PC-9 (cell line): ENCODE measurements at regions not wholly inside any gene's neighbourhood (a gene's known extent, or its start where the extent isn't known, plus 50 kb on each side); places are given as distances from the start of the nearest gene placed in this dataset.

Experiments used
- BruUV-seq: library from RNA; stranded (reverse); fragments of 400-500 nt; replicated peaks from 2 replicates; lab custom pipeline; 2021; lab: Mats Ljungman, UMichigan
- CTCF ChIA-PET: fragments of 300-600 bp; sonication (Branson Sonifier 250); formaldehyde crosslinking; loops from one replicate; lab custom pipeline; 2022; ENCODE audit warnings: antibody characterized with exemption; lab: Charles Lee
- POLR2A ChIA-PET: fragments of 300-600 bp; sonication (Branson Sonifier 250); formaldehyde crosslinking; loops from one replicate; lab custom pipeline; 2022; ENCODE audit warnings: antibody characterized with exemption; ENCODE audit not compliant: unreplicated experiment; lab: Charles Lee
- DNase-seq, 2 experiments: peaks; one replicate each; pipeline versions ENCODE4 v3.0.0 to v3.0.0-alpha.2; 2015 to 2022; ENCODE audit warnings: mixed read lengths in 1 of 2
- H2AFZ ChIP-seq: fragments of 200-600 bp; sonication (generic); 2 replicates; pipeline ENCODE4 v1.8.1; 2017; ENCODE audit warnings: antibody characterized with exemption
- H3F3A ChIP-seq: fragments of 200-600 bp; sonication (generic); 2 replicates; pipeline ENCODE4 v1.8.1; 2017; ENCODE audit warnings: antibody characterized with exemption, mild to moderate bottlenecking, low read depth; ENCODE audit not compliant: insufficient read depth
- H3K27ac ChIP-seq: fragments of 200-600 bp; sonication (generic); 2 replicates; pipeline ENCODE4 v1.6.1; 2016; ENCODE audit warnings: mixed run types
- H3K27me3 ChIP-seq: fragments of 200-600 bp; sonication (generic); 2 replicates; pipeline ENCODE4 v1.6.1; 2016; ENCODE audit warnings: low read depth, mixed run types; ENCODE audit not compliant: insufficient read depth
- H3K36me3 ChIP-seq: fragments of 200-600 bp; sonication (generic); 2 replicates; pipeline ENCODE4 v1.6.1; 2016; ENCODE audit warnings: low read depth, mixed run types
- H3K4me1 ChIP-seq: fragments of 200-600 bp; sonication (generic); replicated peaks from 2 replicates; pipeline ENCODE4 v1.6.1; 2016; ENCODE audit warnings: mixed run types; ENCODE audit not compliant: insufficient read depth
- H3K4me2 ChIP-seq: fragments of 200-600 bp; sonication (generic); 2 replicates; pipeline ENCODE4 v1.6.1; 2017; ENCODE audit warnings: mixed run types
- H3K4me3 ChIP-seq: fragments of 200-600 bp; sonication (generic); 2 replicates; pipeline ENCODE4 v1.6.1; 2016; ENCODE audit warnings: mixed run types
- H3K79me2 ChIP-seq: fragments of 200-600 bp; sonication (generic); 2 replicates; pipeline ENCODE4 v1.6.1; 2017; ENCODE audit warnings: low read depth, mixed run types
- H3K9me2 ChIP-seq: fragments of 200-600 bp; sonication (generic); 2 replicates; pipeline ENCODE4 v1.8.1; 2017; ENCODE audit warnings: mild to moderate bottlenecking; ENCODE audit not compliant: insufficient read depth
- H3K9me3 ChIP-seq: fragments of 200-600 bp; sonication (generic); 2 replicates; pipeline ENCODE4 v1.8.1; 2016; ENCODE audit warnings: low read depth; ENCODE audit not compliant: insufficient read depth
- H4K20me1 ChIP-seq: fragments of 200-600 bp; sonication (generic); 2 replicates; pipeline ENCODE4 v1.8.1; 2017; ENCODE audit not compliant: insufficient read depth
- CTCF ChIP-seq: fragments of 200-600 bp; sonication (generic); conservative IDR thresholded peaks from 2 replicates; pipeline ENCODE4 v1.6.1; 2017; ENCODE audit warnings: mixed run types, antibody characterized with exemption, mild to moderate bottlenecking, moderate library complexity
- EZH2 ChIP-seq: fragments of 200-600 bp; sonication (generic); IDR thresholded peaks from 2 replicates; pipeline ENCODE4 v1.8.0; 2017; ENCODE audit warnings: antibody characterized with exemption, low read depth
- intact Hi-C: fragments of 100-400 bp; cut with micrococcal nuclease; formaldehyde crosslinking; loops from one replicate; pipeline ENCODE4 v1.10.0; 2022; ENCODE audit not compliant: unreplicated experiment

- Histone ChIP-seq H3K27me3 (no peaks in the 10 kb centered on the region), H3K27ac (no peak overlapping the region), H3K4me1 (no peaks in the 10 kb centered on the region), H3K9me2 (no peaks in the 10 kb centered on the region), H4K20me1 (no peaks in the 10 kb centered on the region), H3K36me3 (no peaks in the 10 kb centered on the region), H3K4me2 (no peak overlapping the region), H3K9me3 (peaks cover 17% of the 10 kb centered on the region; the same call in 1 of the 2 replicates), H3K79me2 (no peaks in the 10 kb centered on the region), H3F3A (no peaks in the 10 kb centered on the region), H2AFZ (no peak overlapping the region), H3K4me3 (no peak overlapping the region)
- intact Hi-C loops: no loop called here
- TF ChIP-seq CTCF (no peak), EZH2 (no peak)
- ChIA-PET POLR2A (no interaction called here), CTCF (no interaction called here)
- no TSS peak for BruUV-seq
- no peak for DNase-seq
These were observed 612.9 kb upstream of the IGFBP3 start for GRCh38 chr7:46533946-46534345.

- Histone ChIP-seq H3K27ac (no peak overlapping the region), H3K36me3 (no peaks in the 10 kb centered on the region), H3K79me2 (no peaks in the 10 kb centered on the region), H3F3A (no peaks in the 10 kb centered on the region), H3K9me3 (peaks cover 13% of the 10 kb centered on the region; the same call in 1 of the 2 replicates), H2AFZ (no peak overlapping the region), H3K27me3 (no peaks in the 10 kb centered on the region), H3K9me2 (no peaks in the 10 kb centered on the region), H3K4me1 (no peaks in the 10 kb centered on the region), H3K4me2 (no peak overlapping the region), H3K4me3 (no peak overlapping the region), H4K20me1 (no peaks in the 10 kb centered on the region)
- no TSS peak for BruUV-seq
- POLR2A ChIA-PET: interaction anchor here (0.6 kb wide), 1 partner anchor 688 kb away, joined by 3 read pairs; no protein-coding TSS in a partner anchor
- CTCF ChIA-PET: no interaction called here
- intact Hi-C loops: no loop called here
- no peak for DNase-seq
- TF ChIP-seq EZH2: no peak
- no peak for TF ChIP-seq CTCF
These were observed 611.5 kb upstream of the IGFBP3 start for GRCh38 chr7:46532571-46532970.

- ChIA-PET POLR2A (no interaction called here), CTCF (no interaction called here)
- intact Hi-C loops: no loop called here
- DNase-seq: no peak
- H3K4me3 ChIP-seq: no peak overlapping the region
- no peaks in the 10 kb centered on the region for H3K79me2 ChIP-seq
- no peaks in the 10 kb centered on the region for H3F3A ChIP-seq
- TF ChIP-seq EZH2 (no peak), CTCF (no peak)
- no peak overlapping the region for H3K4me2 ChIP-seq
- no peaks in the 10 kb centered on the region for H3K27me3 ChIP-seq
- H2AFZ ChIP-seq: no peak overlapping the region
- H3K4me1 ChIP-seq: no peaks in the 10 kb centered on the region
- no peak overlapping the region for H3K27ac ChIP-seq
- no TSS peak for BruUV-seq
- H4K20me1 ChIP-seq: no peaks in the 10 kb centered on the region
- no peaks in the 10 kb centered on the region for H3K9me2 ChIP-seq
- H3K36me3 ChIP-seq: no peaks in the 10 kb centered on the region
- H3K9me3 ChIP-seq: peaks cover 8% of the 10 kb centered on the region; the same call in 1 of the 2 replicates
These were observed 609.1 kb upstream of the IGFBP3 start for GRCh38 chr7:46530081-46530750.
